ENCODE measurements at regions not wholly inside any gene's neighbourhood (a gene's known extent, or its start where the extent isn't known, plus 50 kb on each side); places are given as distances from the start of the nearest gene placed in this dataset.

- ChIA-PET POLR2A (no interaction called here), CTCF (no interaction called here)
- no peaks in the 10 kb centered on the region for H3K27me3 Mint-ChIP-seq
- Histone ChIP-seq H3K9me3 (ENCODE audit: control extremely low read depth in 1 of 3, control insufficient read depth in 2 of 3, insufficient read depth in 1 of 3, low read length in 2 of 3) (no peaks in the 10 kb centered on the region), H3K4me1 (ENCODE audit: control insufficient read depth in 2 of 2, insufficient read depth in 2 of 2, low read length in 2 of 2) (no peaks in the 10 kb centered on the region), H2AFZ (ENCODE audit: insufficient read depth, low read depth, low read length, poor library complexity, severe bottlenecking) (no peak overlapping the region), H3K27ac (ENCODE audit: low read length in 2 of 2) (no peak overlapping the region), H3K9ac (ENCODE audit: low read length) (no peak overlapping the region), H3K27me3 (replicated peaks in 1 of 4; ENCODE audit: control extremely low read depth in 1 of 4, control insufficient read depth in 3 of 4, insufficient read depth in 4 of 4, low read length in 3 of 4) (no peaks in the 10 kb centered on the region), H3K36me3 (replicated peaks in 1 of 2; ENCODE audit: control extremely low read depth in 1 of 2, control insufficient read depth in 1 of 2, extremely low read depth in 1 of 2, insufficient read depth in 2 of 2, low read length in 1 of 2) (no peaks in the 10 kb centered on the region), H3K79me2 (ENCODE audit: control insufficient read depth, insufficient read depth, low read length) (no peaks in the 10 kb centered on the region), H3K4me2 (replicated peaks; ENCODE audit: low read depth, low read length, poor library complexity, severe bottlenecking) (no peak overlapping the region), H4K20me1 (ENCODE audit: control insufficient read depth, insufficient read depth, low read length, poor library complexity, severe bottlenecking) (no peaks in the 10 kb centered on the region), H3K4me3 (ENCODE audit: control extremely low read depth in 1 of 5, extremely low read depth in 1 of 5, insufficient read depth in 1 of 5, low read depth in 2 of 5, low read length in 4 of 5) (no peak overlapping the region)
- TF ChIP-seq CTCF (IDR thresholded peaks at IDR 0.05) (no peak), EZH2 (IDR thresholded peaks at IDR 0.05; ENCODE audit: borderline replicate concordance, insufficient read depth, low read depth, low read length, poor library complexity, severe bottlenecking) (no peak)
- no peak for DNase-seq
- 51% methylated on average over 2 of the region's 2 CpGs for WGBS (ENCODE audit: insufficient coverage)
- intact Hi-C loops (cut with micrococcal nuclease) = no loop called here
- H3K4me3 Mint-ChIP-seq = no peak overlapping the region
- ATAC-seq (ENCODE audit: low read depth) = no peak
- H3K4me1 Mint-ChIP-seq = no peaks in the 10 kb centered on the region
- no peak overlapping the region for H3K27ac Mint-ChIP-seq
- peaks cover 2% of the 10 kb centered on the region for H3K9me3 Mint-ChIP-seq (ENCODE audit: insufficient read depth)
These were observed 1944.2 kb upstream of the NUDT12 start for GRCh38 chr5:105506692-105507277.

GRCh38 chr5:105503950-105504349 lies 1941.4 kb upstream of the NUDT12 start:
- no peak for TF ChIP-seq CTCF (IDR thresholded peaks at IDR 0.05)
- no peak for TF ChIP-seq EZH2 (IDR thresholded peaks at IDR 0.05; ENCODE audit: borderline replicate concordance, insufficient read depth, low read depth, low read length, poor library complexity, severe bottlenecking)
- no CpG with 5 or more reads among the region's 1 CpG for WGBS (ENCODE audit: insufficient coverage)
- H4K20me1 ChIP-seq (ENCODE audit: control insufficient read depth, insufficient read depth, low read length, poor library complexity, severe bottlenecking) = no peaks in the 10 kb centered on the region
- H3K9me3 Mint-ChIP-seq (ENCODE audit: insufficient read depth) = peaks cover 2% of the 10 kb centered on the region
- no peak overlapping the region for H3K4me2 ChIP-seq (replicated peaks; ENCODE audit: low read depth, low read length, poor library complexity, severe bottlenecking)
- H3K27me3 ChIP-seq (replicated peaks in 1 of 4; ENCODE audit: control extremely low read depth in 1 of 4, control insufficient read depth in 3 of 4, insufficient read depth in 4 of 4, low read length in 3 of 4) = no peaks in the 10 kb centered on the region
- no peak overlapping the region for H3K9ac ChIP-seq (ENCODE audit: low read length)
- intact Hi-C loops (cut with micrococcal nuclease) = no loop called here
- no peaks in the 10 kb centered on the region for H3K79me2 ChIP-seq (ENCODE audit: control insufficient read depth, insufficient read depth, low read length)
- H3K4me3 ChIP-seq (ENCODE audit: control extremely low read depth in 1 of 5, extremely low read depth in 1 of 5, insufficient read depth in 1 of 5, low read depth in 2 of 5, low read length in 4 of 5) = no peak overlapping the region
- no peak overlapping the region for H3K27ac ChIP-seq (ENCODE audit: low read length in 2 of 2)
- no peak overlapping the region for H3K4me3 Mint-ChIP-seq
- ATAC-seq (ENCODE audit: low read depth) (no peak), DNase-seq (no peak)
- H2AFZ ChIP-seq (ENCODE audit: insufficient read depth, low read depth, low read length, poor library complexity, severe bottlenecking) = no peak overlapping the region
- POLR2A ChIA-PET = no interaction called here
- no peaks in the 10 kb centered on the region for H3K27me3 Mint-ChIP-seq
- H3K4me1 ChIP-seq (ENCODE audit: control insufficient read depth in 2 of 2, insufficient read depth in 2 of 2, low read length in 2 of 2) = no peaks in the 10 kb centered on the region
- H3K27ac Mint-ChIP-seq = no peak overlapping the region
- no peaks in the 10 kb centered on the region for H3K36me3 ChIP-seq (replicated peaks in 1 of 2; ENCODE audit: control extremely low read depth in 1 of 2, control insufficient read depth in 1 of 2, extremely low read depth in 1 of 2, insufficient read depth in 2 of 2, low read length in 1 of 2)
- CTCF ChIA-PET = no interaction called here
- H3K4me1 Mint-ChIP-seq = no peaks in the 10 kb centered on the region
- H3K9me3 ChIP-seq (ENCODE audit: control extremely low read depth in 1 of 3, control insufficient read depth in 2 of 3, insufficient read depth in 1 of 3, low read length in 2 of 3) = no peaks in the 10 kb centered on the region
